NCI-H748 (cell line): ENCODE measurements at regions not wholly inside any gene's neighbourhood (a gene's known extent, or its start where the extent isn't known, plus 50 kb on each side); places are given as distances from the start of the nearest gene placed in this dataset.

ENCODE experiments used
- DNase-seq: peaks from one replicate; lab custom pipeline; 2025; ENCODE audit not compliant: unreplicated experiment; lab: John Stamatoyannopoulos, UW

GRCh38 chr5:34584165-34584564 lies 72.0 kb upstream of the RAI14 start:
- DNase-seq = peak; percentile 98

GRCh38 chr5:34585601-34586104 lies 70.5 kb upstream of the RAI14 start:
- peak; percentile 80 for DNase-seq

DNA sequence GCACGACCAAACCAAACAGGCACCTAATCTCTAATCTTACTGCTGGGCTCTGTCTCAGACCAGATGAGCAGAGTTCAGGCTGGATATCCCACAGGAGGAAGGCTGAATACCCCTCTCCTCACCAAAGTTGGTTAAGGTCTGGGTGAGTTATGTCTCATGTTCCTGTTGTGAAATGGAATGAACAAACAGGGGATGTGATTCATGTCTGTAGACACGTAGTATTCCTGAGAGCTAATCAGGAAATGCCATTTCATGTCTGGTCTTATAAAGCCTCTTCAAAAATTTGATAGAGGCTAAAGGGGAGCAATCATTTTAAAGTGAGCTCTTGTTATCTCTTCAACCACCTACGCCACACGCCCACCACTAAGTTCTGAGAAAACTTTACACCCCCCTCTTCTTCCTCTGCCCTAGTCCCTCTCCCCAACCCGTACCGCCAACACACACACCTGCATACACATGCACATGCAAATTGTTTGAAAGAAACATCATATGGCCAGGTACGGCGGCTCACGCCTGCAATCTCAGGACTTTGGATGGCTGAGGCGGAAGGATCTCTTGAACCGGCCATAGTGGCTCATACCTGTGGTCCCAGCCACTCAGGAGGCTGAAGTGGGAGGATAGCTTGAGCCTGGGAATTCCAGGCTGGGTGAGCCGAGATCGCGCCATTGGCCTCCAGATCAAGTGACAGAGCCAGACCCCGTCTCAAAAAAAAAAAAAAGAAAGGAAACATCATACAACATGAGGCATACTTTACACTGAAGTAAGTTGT lies 69.8 kb upstream of the RAI14 start:
- no peak for DNase-seq

DNA sequence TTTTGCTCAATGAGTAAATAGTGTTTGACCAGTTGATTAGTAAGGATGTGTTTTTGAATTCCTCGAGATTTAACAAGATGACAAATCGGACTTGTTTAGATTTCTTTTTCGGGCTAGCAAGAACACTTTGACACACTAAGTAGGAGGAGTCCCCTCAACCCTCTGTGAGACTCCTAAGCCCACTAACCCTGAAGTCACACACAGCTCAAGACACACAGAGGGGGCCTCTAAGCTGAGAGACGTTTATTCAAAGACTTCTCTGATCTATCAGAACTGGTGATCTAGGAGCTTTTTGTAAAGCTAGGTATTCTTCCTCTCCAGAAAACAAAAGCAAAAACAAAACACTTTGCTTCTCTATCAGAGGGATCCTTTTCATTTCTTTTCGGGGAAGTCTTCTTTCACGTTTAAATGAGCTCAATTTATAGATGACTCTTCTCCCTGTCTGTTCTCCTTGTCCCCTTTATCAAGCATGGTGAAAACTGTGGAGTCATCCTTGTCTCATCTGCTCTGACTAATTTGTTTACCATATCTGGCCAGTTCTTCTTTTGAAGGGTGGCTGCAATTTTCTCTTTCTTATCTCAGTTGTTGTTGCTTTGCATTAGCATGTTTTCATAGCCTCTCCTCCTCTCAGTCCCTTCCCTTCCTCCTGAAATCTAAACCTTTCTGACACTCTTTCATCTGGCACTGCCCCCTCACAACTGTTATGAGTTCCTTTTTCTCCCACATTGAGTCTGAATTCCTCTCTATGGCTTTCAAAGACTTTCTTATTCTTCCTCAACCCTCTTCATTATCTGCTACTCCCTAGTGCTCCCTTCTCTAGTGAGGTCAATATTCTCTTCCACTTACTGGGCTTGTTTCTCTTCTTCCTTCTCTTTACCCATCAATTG lies 68.5 kb upstream of the RAI14 start:
- no peak for DNase-seq

DNA sequence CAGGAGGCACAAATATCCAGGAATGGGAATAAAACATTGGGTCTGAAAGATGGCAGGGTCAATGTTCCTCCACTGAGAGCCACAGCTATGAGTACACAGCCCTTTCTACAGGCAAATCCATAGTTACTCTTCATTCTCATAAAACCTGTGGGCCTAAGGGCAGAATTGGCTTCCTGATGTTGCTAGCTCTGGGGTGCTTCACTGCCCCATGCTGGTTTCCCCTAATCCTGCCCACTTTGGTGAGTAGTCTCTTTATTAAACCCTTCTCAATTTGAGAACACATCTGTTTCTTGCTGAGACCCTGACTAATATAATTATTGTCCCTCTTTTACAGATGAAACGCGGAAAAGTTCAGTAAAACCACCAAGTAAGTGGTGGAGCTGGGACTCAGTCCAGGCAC lies 66.3 kb upstream of the RAI14 start:
- DNase-seq = no peak

DNA sequence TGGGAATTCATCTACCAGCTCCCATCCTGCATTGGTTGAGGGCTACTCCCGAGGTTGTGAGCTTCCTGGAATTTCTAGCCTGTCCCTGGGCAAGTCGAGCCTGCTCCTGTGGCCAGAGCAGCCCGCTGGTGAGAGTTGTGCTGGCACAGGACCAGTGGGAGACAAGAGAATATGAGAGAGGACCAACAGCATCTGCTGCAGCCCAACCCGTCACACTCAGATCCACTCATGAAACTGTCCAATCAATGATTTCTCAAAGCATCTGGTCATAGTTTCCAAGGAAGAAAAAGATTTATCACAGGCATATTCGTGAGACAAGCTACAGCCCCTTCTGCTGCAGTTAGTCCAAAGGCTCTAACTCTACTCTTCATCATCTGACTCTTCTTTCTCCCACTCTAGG lies 64.4 kb upstream of the RAI14 start:
- DNase-seq = no peak

- no peak for DNase-seq
These were observed 58.8 kb upstream of the RAI14 start for GRCh38 chr5:34597034-34598027.

DNA sequence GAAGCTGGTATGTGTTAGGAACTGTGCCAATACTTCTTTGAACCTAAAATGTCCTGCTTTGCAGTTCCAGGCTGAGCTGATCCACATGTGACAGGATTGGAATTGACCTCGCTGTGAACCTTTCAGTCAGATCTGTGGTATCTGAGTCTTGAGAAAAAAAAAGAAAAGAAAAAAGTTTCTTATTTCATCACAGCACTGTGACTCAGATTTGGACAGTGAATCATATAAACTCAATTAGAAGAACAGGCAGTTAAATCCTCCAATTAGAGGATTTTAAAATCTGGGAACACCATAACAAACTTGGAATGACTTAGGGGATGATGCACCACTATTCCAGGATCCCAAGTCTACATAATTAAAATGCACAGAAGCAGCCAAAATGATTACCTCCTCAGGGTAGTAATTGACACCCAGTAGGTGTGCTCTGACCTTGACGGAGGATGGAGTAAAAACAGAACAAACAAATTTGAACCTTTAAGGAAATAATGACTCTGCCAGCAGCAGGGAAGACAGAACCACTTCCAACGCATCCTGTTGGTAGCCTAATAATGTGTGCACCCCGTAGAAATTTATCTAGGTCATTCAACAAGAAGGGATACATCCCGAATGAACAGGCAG lies 57.8 kb upstream of the RAI14 start:
- peak; percentile 73 for DNase-seq

- no peak for DNase-seq
These were observed 56.5 kb upstream of the RAI14 start for GRCh38 chr5:34599471-34600117.

- no peak for DNase-seq
These were observed 56.0 kb upstream of the RAI14 start for GRCh38 chr5:34600118-34600493.

- DNase-seq = no peak
These were observed 52.8 kb upstream of the RAI14 start for GRCh38 chr5:34603378-34603777.

DNA sequence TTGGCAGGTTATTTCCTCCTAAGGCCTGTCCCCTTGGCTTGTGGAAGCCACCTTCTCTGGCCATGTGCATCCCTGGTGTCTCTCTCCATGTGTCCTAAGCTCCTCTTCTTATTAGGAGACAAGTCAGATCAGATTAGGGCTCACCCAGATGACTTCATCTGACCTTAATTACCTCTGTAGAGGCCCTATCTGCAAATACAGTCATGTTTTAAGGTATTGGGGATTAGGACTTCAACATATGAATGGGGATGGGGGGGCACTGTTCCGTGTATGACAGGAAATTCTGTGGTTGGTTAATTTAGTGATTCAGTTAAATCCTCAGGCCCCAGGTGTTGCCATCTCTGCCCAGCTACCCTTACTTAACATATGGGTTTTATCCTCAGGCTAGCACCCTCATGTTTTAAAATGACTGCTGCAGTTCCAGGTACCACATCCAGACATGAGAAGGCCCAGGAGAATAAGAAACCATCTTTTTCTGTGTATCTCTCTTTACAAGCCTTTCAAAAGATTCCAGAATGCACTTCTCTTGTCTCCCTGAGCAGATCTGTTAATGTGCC lies 51.9 kb upstream of the RAI14 start:
- DNase-seq = no peak

- DNase-seq = no peak
These were observed 50.0 kb upstream of the RAI14 start for GRCh38 chr5:34606101-34606500.
